Right lung (tissue), 2 donors: ENCODE measurements at regions not wholly inside any gene's neighbourhood (a gene's known extent, or its start where the extent isn't known, plus 50 kb on each side); places are given as distances from the start of the nearest gene placed in this dataset.

Experiments
- DNase-seq, 2 donors: peaks; one replicate each; pipeline ENCODE4 v3.0.0-alpha.2; 2013

DNA sequence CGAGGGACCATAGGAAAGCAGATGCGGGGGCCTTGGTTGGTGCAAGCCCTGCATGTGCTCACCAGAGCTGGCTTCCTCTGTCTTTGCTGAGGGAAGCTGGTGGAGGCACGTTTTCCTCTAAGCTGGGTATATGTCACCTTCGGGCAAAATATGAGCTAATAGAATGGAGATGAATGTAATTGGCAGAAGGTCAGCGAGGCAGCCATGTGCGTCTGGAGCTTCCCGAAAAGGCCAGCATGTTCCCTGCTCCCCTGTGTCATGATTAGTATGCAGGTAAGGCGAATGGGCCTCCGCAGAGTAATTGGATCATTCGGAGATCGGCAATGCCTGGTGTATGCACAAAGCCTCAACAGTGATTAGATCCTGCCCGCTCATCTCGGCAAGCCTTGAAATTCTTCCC, 806.2 kb upstream of the EEF2KMT start:
- no peak for DNase-seq

DNA sequence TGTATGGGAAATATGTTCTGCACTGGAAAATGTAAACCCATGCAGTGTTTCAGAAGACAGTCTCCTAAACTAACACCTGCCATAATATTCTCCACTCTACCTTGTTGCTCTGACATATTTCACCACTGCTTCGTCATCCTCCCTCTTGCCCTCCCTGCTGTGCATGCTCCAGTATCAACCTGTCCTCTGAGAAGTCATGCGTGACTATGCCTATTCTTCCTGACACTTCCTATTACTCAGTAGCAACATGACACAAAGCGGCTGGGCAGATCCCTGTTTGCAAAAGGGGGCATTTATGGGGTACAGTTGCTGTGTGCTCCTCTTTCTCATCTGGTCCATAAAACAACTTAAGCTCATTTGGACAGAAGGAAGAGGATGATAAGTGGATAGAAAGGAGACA, 805.6 kb upstream of the EEF2KMT start:
- no peak for DNase-seq

DNA sequence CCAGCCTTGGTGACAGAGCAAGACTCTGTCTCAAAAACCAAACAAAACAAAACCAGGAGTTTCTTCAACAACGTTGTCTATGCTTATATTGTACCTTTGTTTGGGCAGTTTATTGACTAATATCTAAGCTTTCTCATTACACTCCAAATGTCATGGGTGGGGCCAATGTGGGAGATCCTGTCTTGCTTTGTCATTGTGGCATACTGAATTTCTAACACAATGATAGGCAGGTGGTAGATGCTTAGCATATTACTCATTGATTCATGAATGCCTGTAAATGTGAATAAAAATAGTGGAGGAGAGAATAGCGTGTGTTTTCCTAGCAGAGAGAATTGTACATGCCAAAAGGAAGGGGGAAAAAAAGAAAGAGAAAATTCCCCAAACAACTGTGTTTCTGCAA, 802.5 kb upstream of the EEF2KMT start:
- no peak for DNase-seq

DNA sequence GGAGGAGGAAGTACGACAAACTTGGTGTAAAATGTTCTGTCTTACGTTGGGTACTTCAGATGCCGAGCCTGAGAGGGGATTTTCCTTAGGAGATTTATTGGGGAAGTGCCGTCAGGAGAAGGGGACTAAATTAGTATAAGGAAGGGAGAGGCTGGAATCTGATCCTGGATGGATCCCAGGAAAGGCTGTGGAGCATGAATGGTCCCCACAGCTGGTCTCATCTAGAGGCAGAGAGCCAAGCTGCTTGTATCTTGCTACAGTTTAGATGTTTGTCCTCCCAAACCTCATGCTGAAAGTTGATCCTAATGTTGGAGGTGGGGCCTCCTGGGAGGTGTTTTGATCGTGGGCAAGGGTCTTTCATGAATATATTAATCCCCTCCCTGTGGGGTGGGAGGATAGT, 798.4 kb upstream of the EEF2KMT start:
- DNase-seq, result no peak

DNA sequence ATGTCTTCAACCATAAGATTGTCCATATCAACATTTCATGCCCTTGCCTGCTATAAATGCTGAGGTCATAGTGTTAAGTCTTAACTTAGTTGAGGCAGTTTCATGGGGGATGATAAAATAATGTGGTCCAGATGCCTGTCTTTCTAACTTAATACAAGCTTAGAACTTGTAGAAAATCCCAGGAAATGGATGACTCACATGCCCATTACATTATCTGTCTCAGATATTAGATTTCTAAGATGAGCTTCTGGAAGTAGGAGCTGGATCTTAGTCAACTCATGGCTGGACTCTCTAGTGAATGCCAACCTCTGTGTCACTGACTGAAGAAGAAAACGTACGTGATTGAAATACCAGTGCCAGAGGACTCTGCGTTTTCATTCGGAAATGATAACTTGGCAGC, 797.5 kb upstream of the EEF2KMT start:
- DNase-seq, result no peak

DNA sequence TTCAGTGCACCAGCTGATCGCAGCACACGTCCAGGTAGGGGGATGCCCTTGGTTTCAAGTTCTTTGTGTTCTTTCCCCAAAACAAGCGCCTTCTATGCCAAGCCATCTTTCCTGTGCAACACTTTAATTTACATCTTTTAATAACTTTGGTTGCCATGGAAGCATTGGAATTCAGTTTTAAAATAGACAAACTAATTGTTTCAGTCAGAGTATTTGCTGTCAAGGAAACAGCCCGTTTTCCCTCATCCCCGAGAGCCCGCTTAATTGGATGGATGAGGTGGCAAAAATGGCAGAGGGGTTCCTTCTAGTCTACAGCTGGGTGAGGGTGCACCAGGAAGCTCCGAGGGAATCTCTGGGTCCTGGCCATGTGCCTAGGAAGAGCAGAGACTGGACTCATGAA, 793.7 kb upstream of the EEF2KMT start:
- DNase-seq, result no peak

DNA sequence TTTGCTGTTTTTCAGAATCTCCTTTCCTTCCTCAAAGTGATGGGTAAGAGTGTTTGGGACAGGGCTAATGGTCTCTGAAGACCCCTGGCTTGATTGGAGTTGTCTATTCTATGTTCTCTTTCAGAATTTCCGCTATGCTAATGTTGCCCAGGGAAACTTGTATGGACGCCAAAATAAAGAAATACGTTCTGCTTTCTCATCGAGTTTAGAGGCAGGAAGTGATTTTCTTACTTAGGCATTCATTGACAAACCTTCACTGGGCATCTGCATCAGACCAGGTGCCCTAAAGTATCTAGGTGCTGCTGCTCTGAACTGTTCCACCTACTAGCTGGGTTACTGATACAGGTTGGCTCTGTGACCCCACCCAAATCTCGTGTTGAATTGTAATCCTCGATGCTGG, 787.9 kb upstream of the EEF2KMT start:
- no peak for DNase-seq

DNA sequence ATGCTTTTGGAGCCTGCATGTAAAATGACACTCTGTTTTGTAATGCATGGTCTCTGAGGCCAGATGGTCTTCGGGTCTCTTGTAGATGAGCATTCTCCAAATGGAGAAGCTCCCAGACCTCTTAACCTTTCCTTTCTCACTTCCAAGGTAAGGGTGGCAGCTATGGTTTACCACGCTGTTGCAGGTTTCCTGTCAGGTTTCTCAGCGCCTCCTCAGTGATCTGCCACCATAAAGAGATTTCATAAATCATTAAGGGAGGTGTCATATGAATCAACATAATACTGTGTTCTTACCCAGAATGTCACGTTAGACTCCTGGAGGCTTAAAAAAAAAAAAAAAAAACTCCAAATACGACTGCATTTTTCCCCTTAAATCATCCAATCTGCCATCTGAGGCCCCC, 787.4 kb upstream of the EEF2KMT start:
- no peak for DNase-seq

DNA sequence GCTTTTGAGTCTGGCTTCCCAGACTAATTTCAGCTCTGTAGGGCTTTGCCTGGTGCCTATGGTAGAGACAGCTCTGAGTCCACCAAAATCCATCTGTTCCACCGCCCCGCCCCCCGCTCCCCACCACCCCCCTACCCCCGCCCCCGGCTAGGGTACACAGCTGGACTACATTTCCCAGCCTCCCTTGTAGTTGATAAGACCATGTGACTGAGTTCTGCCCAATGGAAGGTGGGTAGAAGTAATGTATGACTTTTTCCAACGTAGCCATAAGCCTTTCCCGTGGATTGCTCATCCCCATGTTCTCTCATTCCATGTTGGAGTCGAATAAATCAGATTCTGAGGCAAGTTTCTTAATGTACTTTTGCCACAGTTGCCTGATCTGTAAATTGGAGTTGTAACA, 786.7 kb upstream of the EEF2KMT start:
- no peak for DNase-seq

DNA sequence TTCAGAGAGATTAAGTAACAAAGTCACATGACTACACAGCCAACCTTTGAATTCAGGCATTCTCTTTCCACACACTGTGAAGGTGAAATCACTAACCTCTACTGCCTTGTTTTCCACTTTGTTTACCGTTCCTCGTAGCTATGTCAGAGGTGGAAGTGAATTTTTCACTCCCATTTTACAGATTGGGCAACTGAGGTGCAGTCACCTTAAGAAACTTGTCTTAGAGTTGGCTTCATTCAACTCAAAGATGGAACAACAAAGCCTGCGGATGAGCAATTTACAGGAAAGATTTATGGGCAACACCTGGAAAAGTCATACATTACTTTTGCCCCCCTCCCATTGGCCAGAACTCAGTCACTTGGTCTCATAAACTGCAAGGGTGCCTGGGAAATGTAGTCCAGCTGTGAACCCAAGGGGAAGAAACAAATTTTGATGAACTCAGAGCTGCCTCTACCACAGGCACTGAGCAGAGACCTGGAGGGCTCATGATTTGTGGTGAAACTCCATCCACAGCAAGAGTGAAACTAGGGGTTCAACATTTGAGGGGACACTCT, 784.6 kb upstream of the EEF2KMT start:
- no peak for DNase-seq

DNA sequence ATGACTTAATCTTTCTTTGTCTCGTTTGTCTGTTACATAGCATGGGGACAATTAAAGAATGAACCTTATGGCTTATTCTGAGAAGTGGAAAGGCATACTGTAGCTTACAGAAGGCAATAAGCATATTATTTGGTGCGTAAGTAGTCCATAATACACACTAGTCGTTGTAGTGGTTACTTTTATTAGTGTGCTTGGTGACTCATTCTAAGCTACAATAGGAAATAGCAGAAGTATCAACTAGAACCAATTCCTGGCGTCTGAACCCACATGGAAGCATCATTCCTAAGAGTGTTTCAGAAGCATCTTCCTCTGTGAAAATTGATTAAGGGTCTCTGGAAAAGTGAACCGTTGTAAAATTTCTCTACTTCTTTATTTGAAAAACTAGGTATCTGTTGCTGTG, 777.8 kb upstream of the EEF2KMT start:
- DNase-seq, result no peak

DNA sequence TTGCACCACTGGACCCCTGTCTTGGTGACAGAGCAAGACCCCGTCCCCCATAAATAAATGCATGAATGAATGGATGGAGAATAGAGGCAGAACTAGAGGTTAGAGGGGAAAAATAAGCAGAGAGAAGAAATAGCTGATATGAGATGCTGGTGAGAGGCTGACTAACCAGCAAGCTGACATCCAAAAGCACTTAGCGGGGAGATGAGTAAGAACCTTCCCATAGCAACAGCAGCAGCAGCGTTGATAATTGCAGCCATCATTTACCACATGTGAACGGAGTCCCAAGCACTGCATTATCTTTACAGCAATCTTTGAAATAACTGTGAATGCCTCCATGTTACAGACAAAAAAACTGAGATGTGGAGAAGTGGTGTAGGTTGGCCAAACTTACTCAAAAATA, 777.3 kb upstream of the EEF2KMT start:
- no peak for DNase-seq

DNA sequence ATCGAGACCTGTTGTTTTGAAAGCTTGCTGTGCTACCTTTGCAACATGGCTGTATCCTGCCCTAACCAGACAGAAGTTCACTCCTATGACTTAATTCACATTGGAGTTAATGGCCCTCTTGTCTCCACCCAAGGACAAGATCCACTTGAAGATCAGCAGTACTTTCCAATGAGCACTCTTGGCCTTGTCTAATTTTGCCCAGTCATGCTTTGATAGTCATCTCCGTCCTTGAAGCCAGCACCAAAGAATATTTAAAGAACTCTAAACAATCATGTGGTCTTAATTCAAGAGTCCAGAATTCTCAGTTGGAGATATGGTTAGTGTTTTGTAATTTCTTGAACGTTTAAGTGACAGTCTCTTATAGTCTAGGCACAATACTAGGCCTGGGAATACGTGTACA, 775.6 kb upstream of the EEF2KMT start:
- DNase-seq, result no peak

DNA sequence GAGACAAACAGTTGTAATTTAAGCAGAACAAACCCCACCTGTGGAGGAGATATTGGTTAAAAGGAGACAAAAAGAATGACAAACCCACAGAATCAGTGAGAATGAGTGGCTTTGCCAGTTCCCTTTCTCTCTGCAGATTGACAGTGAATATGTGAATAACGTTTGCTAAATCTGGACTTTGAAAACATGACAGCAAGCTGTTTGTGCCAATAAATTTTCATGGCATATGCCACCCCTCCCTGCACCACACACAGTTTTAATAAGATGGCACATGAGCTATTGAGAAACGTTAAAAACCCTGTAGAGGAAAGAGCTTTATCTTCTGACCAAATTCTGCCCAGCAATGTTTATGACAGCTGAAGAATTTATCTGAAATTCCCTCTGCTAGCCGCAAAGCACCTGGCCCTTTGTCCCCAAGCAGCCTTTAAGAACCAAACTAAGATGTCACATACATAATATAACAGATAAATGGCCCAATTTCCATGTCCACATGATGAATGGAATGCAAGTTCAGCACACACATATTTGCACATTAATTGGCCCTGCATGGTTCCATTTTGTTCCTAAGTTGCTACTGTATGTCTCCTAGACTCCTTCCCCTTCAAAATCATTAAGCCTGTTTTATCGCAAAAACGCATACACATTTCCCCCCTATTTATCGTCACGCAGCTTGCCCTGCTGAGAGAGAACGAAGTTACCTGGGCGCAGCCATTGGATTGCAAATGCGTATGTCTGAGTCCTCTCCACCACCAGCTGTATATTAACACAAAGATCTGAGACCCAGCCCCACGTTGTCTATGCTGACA, 773.5 kb upstream of the EEF2KMT start:
- no peak for DNase-seq

DNA sequence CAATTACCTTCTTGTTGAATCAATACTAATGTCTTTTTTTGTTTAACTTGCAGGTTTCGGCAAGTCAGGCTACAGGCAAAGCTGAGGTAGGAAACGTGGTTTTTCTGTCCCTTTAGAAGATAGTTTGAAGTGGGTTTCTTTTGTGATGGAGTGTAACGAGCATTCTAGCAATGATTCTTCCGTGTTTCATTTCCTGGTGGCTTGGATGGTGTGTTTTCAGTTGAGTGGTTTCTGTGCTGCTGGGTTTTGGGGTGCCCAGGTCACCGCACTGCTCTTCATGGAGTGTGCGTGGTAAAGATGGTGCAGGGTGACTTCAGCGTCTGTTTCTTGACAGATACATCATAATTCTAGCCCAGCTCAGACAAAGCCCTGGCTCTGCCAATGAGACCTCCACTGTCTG, 769.7 kb upstream of the EEF2KMT start:
- no peak for DNase-seq

DNA sequence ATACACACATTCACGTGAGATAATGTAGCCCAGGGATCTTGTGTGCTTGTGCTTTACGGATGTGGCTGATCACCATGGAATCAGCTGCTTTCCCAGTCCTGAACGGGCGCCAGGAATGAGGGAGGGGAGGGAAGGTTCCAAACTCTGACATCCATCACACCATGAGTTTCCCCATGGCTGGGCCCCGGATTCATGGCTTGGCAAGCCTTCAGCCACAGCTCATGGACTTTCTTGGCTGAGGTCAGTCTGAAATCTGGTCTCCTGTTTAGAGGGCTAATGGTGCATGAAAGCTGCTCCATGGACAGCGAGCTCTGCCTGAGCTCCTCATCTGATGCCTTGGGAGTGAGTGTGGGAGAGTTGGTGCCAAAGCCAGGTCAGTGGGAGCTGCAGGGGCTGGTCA, 767.6 kb upstream of the EEF2KMT start:
- DNase-seq, result no peak

DNA sequence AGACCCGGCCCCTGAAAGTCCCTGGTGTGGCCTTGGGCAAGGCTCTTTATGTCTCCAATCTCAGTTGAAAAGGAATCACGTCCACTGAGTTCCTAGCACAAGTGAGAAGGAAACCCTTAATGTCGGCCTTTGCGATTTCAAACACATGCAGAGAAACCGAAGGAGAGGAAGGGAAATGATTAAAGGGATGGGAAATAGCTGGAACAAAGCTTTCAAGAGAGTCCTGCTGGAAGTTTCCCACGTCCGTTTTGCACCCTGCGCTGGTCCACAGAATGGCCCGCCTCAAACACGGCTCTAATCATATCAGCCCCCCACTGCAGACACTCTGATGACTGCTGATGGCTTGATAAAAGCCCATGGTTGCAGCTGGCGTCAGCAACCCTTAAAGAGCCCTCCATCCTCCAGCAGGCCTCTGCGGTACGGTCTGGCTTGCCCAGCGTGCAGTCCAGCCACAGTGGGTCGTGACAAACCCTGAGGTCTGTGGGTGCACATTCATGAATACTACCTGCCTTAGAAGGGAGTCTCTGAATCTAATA, 765.5 kb upstream of the EEF2KMT start:
- no peak for DNase-seq

DNA sequence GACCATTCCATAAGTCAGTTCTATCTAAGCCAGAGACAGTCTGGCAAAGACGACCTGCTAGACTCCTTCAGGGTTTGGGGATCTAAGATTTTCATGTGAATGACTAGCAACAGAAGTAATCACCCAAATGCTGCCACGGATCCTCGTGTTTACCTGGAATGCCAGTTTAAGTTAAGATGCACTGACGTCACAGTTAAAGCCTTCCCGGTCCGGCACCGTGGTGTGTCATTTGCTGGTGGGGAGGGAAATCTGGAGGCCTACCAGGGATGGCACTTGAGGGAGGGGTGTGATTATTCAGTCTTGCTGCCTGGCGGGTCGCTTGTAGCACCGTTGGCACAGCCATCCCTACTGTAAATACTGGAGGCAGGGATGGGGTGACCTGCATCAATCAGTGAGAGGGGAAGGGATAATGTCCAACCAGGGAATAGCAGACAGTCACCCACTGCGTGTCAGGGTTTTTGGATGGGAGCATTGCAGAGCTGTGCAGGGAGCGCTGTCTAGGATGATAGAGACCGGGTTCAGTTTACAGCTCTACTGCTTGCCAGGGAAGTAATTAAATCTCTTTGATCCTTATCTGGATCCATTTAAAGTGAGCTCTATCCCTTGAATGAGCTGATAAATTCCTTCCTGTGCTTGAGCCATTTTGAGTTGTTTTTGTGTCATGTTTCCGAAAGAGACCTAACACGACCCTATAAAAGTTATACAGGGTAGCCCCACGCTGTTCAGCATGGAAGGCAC, 764.7 kb upstream of the EEF2KMT start:
- DNase-seq, result no peak

DNA sequence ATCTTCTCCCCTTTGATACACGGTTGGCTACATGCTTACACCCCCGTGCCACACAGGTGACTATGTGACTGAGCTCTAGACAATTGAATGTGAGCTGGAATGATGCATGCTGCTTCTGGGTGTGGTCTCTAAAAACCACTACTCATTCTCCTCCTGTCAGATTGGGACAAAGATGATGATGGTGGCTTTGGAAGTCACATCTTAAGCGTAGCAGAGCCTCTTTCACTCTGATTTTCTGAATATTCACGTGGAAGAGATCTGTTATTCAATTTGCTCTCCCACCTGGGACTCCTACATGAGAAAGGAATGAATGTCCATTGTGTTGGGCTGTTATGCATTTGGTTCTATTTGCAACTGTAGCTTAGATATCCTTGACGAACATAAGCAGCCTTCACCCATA, 763.6 kb upstream of the EEF2KMT start:
- no peak for DNase-seq

DNA sequence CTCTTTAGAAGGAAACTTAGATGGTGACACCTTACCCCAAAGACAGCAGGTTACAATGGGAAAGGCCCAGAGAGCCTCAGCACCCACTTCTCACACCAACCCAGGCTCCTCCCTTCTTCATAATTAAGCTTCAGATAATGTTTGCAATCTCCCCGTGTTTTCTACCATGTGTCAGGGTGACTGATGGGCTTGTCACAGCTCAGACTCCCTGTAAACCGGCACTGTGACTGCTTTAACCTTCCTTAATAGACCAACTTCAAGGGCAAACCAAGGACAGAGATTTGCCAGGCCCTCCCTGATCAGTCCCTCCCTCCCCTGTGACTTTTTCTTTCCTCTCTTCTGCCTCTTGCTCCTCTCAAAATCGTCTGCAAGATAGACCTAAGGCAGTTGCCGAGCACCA, 760.6 kb upstream of the EEF2KMT start:
- no peak for DNase-seq

DNA sequence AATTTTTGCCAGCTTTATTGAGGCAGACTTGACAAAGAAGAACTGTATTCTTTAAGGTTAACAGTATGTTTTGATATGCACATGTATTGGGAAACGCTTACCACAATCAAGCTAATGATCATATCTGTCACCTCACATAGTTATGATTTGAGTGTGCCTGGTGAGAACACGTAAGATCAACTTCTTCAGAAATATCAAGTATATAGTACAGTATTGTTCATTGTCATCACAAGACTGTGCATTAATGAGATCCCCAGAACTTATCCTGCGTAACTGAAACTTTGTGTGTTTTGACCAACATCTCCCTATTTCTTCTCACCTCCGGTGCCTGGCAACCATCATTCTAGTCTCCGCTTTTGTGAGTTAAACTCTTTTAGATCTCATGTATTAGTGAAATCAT, 756.4 kb upstream of the EEF2KMT start:
- DNase-seq, result no peak

DNA sequence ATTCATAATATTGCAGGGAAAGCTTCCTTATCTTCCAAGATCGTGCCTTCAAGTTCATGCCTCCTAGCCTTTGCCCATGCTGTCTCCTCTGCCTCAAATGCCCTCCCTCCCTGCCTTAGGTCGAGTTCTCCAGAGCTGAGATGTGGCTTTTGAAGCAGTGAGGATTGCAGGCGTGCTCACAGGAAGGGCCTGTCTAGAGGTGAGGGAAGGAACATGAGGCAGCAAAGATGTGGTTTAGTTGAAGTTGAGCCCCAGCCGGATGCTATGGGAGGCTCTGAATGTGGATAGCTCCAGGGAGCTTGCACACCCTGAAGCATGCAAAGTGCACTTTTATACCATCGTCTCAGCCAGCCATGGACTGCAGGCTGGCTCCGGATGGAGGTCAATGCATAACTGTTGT, 754.6 kb upstream of the EEF2KMT start:
- no peak for DNase-seq

DNA sequence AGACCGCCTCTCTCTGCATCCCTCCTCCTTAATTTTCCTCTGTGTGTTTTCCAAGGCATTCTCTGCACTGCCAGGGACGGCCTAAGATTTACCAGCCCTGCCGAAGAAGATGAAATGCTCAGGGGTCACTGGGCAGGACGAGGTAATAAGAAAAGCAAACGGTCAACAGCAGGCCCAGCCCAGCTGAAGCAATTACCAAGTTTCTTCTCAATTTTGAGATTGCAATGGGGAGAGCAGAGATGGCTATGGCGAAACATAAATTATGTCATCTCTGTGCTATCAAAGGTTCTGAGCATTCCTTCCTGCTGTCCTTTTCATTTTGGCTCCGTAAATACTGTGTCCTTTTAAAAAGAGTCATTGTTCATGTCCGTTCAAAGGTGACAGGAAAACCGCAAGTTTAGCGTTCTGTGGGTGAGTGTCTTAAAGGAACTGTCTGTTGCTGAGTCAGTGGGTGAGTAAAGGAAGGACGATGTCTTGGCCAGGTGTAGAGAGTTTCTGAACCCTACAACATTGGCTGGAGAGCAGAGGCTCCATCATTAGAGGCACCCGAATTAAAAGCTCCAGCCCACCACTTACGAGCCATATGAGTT, 753.9 kb upstream of the EEF2KMT start:
- DNase-seq, result no peak
